A673 (cell line): ENCODE measurements at regions not wholly inside any gene's neighbourhood (a gene's known extent, or its start where the extent isn't known, plus 50 kb on each side); places are given as distances from the start of the nearest gene placed in this dataset.
"Not testable (repeated sequence)": the region's sequence is repeated elsewhere in the genome, so short reads cannot be mapped to it uniquely, and the experiment has no call there.

Source experiments
- BruUV-seq: library from RNA; stranded (reverse); fragments of 400-500 nt; replicated peaks from 2 replicates; lab custom pipeline; 2021; lab: Mats Ljungman, UMichigan
- CTCF ChIA-PET: fragments of 300-600 bp; sonication (Branson Sonifier 250); formaldehyde crosslinking; loops from one replicate; lab custom pipeline; 2022; ENCODE audit warnings: antibody characterized with exemption; lab: Charles Lee
- POLR2A ChIA-PET: fragments of 300-600 bp; sonication (Branson Sonifier 250); formaldehyde crosslinking; loops from one replicate; lab custom pipeline; 2022; ENCODE audit warnings: antibody characterized with exemption; ENCODE audit not compliant: low non-redundant PET; lab: Charles Lee
- DNase-seq: peaks from one replicate; pipeline ENCODE4 v3.0.0-alpha.2; 2015; ENCODE audit warnings: low spot score
- H3K27ac ChIP-seq: fragments of 200-600 bp; sonication (generic); 2 replicates; pipeline ENCODE4 v1.5.1; 2016; ENCODE audit warnings: mixed run types, low read depth, mild to moderate bottlenecking, mixed read lengths, antibody characterized with exemption, low read length; ENCODE audit not compliant: poor library complexity, severe bottlenecking
- H3K27me3 ChIP-seq: fragments of 200-600 bp; sonication (generic); replicated peaks from 2 replicates; pipeline ENCODE4 v1.6.1; 2017; ENCODE audit warnings: mixed run types, low read depth, mild to moderate bottlenecking, mixed read lengths, antibody characterized with exemption, low read length; ENCODE audit not compliant: insufficient read depth, poor library complexity
- H3K36me3 ChIP-seq: fragments of 200-600 bp; sonication (generic); 2 replicates; pipeline ENCODE4 v1.6.1; 2016; ENCODE audit warnings: mixed run types, mild to moderate bottlenecking, mixed read lengths, antibody characterized with exemption, low read length; ENCODE audit not compliant: insufficient read depth, poor library complexity, severe bottlenecking
- H3K4me1 ChIP-seq: fragments of 200-600 bp; sonication (generic); 2 replicates; pipeline ENCODE4 v1.6.1; 2017; ENCODE audit warnings: mixed run types, mild to moderate bottlenecking, mixed read lengths, antibody characterized with exemption, low read length; ENCODE audit not compliant: insufficient read depth, poor library complexity, severe bottlenecking
- H3K4me3 ChIP-seq: fragments of 200-600 bp; sonication (generic); 2 replicates; pipeline ENCODE4 v1.5.1; 2016; ENCODE audit warnings: low read depth, mixed run types, mild to moderate bottlenecking, mixed read lengths, low read length; ENCODE audit not compliant: poor library complexity, severe bottlenecking
- H3K9me3 ChIP-seq: fragments of 200-600 bp; sonication (generic); 2 replicates; pipeline ENCODE4 v1.6.1; 2016; ENCODE audit warnings: mixed run types, low read depth, mild to moderate bottlenecking, mixed read lengths, antibody characterized with exemption, low read length; ENCODE audit not compliant: poor library complexity, severe bottlenecking
- EZH2 ChIP-seq: fragments of 200-600 bp; sonication (generic); IDR thresholded peaks from 2 replicates; pipeline ENCODE4 v1.6.1; 2017; ENCODE audit warnings: borderline replicate concordance, low read depth, mild to moderate bottlenecking, mixed read lengths, antibody characterized with exemption, low read length; ENCODE audit not compliant: poor library complexity, severe bottlenecking
- intact Hi-C: fragments of 100-400 bp; cut with micrococcal nuclease; formaldehyde crosslinking; loops from one replicate; pipeline ENCODE4 v1.10.0; 2022; ENCODE audit not compliant: unreplicated experiment
- TF ChIP-seq, protein P1 (sequence below): fragments of 300-800, 200-600 bp; sonication (generic); conservative IDR thresholded peaks from 2 replicates; pipeline ENCODE4 v1.5.1; 2017; ENCODE audit warnings: low read depth, mild to moderate bottlenecking, antibody characterized with exemption, low read length, moderate library complexity, mixed read lengths

DNA sequence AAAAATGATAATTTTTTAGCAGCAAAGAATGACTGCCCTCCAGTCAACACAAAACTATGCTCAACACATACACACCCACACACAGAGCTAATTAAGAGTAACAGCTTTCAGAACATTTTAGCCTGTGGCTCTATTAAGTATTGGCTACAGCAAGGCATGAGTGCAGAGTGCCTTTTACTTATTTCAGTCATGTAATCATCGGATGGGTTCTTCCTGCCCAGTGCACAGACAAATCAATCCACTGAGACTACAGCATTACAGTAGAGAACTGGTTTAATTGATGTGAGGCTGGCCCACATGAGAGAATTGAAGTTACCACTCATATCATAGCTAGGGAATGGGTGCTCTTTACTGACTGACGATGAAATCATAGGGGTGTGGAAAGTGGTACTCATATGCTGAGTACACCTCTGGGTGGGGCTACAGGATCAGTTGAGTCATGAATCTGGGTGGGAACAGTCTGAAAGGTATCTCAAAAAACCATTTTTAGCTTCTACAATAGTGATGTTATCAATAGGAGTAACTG, 241.0 kb downstream of the FSIP2 start:
- ChIA-PET CTCF (no interaction called here), POLR2A (no interaction called here)
- H3K36me3 ChIP-seq = no peaks in the 10 kb centered on the region
- no TSS peak for BruUV-seq
- DNase-seq = peak; percentile 19
- no peak overlapping the region for H3K27ac ChIP-seq
- TF ChIP-seq, protein P1, sequence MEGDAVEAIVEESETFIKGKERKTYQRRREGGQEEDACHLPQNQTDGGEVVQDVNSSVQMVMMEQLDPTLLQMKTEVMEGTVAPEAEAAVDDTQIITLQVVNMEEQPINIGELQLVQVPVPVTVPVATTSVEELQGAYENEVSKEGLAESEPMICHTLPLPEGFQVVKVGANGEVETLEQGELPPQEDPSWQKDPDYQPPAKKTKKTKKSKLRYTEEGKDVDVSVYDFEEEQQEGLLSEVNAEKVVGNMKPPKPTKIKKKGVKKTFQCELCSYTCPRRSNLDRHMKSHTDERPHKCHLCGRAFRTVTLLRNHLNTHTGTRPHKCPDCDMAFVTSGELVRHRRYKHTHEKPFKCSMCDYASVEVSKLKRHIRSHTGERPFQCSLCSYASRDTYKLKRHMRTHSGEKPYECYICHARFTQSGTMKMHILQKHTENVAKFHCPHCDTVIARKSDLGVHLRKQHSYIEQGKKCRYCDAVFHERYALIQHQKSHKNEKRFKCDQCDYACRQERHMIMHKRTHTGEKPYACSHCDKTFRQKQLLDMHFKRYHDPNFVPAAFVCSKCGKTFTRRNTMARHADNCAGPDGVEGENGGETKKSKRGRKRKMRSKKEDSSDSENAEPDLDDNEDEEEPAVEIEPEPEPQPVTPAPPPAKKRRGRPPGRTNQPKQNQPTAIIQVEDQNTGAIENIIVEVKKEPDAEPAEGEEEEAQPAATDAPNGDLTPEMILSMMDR = peak; percentile 25; the same call in 1 of the 2 replicates
- no peak for TF ChIP-seq EZH2
- no peaks in the 10 kb centered on the region for H3K9me3 ChIP-seq
- intact Hi-C loops = no loop called here
- no peaks in the 10 kb centered on the region for H3K27me3 ChIP-seq
- H3K4me3 ChIP-seq = no peak overlapping the region
- H3K4me1 ChIP-seq = peaks cover 6% of the 10 kb centered on the region

DNA sequence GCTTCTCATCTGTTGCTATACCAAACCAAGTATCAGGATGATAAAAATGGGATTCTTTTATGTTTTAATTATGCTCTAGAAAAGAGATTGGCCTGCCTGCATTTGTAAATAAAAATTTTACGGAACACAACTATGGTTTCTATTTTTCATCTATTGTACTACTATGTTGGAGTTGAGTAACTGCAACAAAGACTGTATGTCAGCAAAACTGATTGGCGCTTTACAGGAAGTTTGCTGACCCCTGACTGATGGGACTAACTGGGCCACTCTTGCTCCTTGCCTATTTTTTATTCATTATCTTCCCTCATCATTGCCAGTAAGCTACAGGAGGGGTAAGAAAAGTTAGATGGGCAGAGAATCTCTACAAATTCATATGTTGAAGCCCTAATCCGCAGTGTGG, 242.3 kb downstream of the FSIP2 start:
- CTCF ChIA-PET = no interaction called here
- H3K4me3 ChIP-seq = no peak overlapping the region
- DNase-seq = no peak
- H3K27me3 ChIP-seq = no peaks in the 10 kb centered on the region
- TF ChIP-seq, protein P1 = no peak
- no peak for TF ChIP-seq EZH2
- intact Hi-C loops = no loop called here
- H3K9me3 ChIP-seq = no peaks in the 10 kb centered on the region
- no TSS peak for BruUV-seq
- POLR2A ChIA-PET = no interaction called here
- H3K27ac ChIP-seq = no peak overlapping the region
- no peaks in the 10 kb centered on the region for H3K36me3 ChIP-seq
- H3K4me1 ChIP-seq = peaks cover 6% of the 10 kb centered on the region

DNA sequence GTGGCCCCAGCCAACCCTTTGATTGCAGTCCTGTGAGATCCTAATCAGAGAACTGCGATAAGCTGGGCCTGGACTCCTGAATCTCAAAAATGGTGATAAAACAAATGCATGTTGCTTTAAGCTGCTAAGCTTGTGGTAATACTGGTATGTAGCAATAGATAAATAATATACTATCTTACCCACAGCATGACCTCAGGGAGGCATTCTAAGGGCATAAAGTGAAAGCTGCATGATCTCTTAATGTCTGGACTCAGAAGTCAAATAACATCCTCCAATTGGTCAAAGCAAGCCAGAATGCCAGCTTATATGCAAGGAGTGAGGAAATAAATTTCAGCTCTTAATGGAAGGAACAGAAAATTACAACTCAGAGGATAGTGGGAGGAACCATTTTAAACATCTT, 246.1 kb downstream of the FSIP2 start:
- intact Hi-C loops = no loop called here
- Histone ChIP-seq H3K9me3 (no peaks in the 10 kb centered on the region), H3K4me3 (no peak overlapping the region), H3K27ac (no peak overlapping the region), H3K4me1 (peaks cover under 1% of the 10 kb centered on the region), H3K36me3 (no peaks in the 10 kb centered on the region), H3K27me3 (no peaks in the 10 kb centered on the region)
- no TSS peak for BruUV-seq
- no peak for DNase-seq
- ChIA-PET CTCF (no interaction called here), POLR2A (no interaction called here)
- TF ChIP-seq EZH2 = no peak
- TF ChIP-seq, protein P1 = no peak

DNA sequence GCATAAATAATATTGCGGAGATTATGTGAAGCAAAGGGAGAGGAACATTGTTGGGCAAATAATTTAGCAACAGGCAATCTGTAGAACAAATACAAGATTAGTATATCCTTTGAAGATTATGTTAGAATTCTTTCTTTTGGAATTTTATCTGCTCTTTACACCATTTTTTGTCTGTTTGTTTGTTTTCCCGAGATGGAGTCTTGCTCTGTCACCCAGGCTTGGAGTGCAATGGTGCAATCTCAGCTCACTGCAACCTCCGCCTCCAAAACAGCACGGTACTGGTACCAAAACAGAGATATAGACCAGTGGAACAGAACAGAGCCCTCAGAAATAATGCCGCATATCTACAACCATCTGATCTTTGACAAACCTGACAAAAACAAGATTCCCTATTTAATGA, 250.3 kb downstream of the FSIP2 start:
- H3K36me3 ChIP-seq, POLR2A ChIA-PET, BruUV-seq, H3K9me3 ChIP-seq, H3K27me3 ChIP-seq, H3K4me3 ChIP-seq, DNase-seq, intact Hi-C loops, H3K4me1 ChIP-seq, CTCF ChIA-PET, H3K27ac ChIP-seq: not testable (repeated sequence)
